ENCODE measurements at regions not wholly inside any gene's neighbourhood (a gene's known extent, or its start where the extent isn't known, plus 50 kb on each side); places are given as distances from the start of the nearest gene placed in this dataset.

GRCh38 chr15:36183201-36183600 lies 396.2 kb upstream of the CDIN1 start:
- TF ChIP-seq EGR1 (IDR thresholded peaks at IDR 0.05; ENCODE audit: low read depth) (no peak), SIN3A (IDR thresholded peaks at IDR 0.05; ENCODE audit: low read depth) (no peak), CBX3 (IDR thresholded peaks at IDR 0.05; ENCODE audit: low read depth) (no peak), ZBTB33 (IDR thresholded peaks at IDR 0.05; ENCODE audit: extremely low read depth, insufficient replicate concordance, low read length) (no peak), FOSL1 (IDR thresholded peaks at IDR 0.05; ENCODE audit: low read depth) (no peak), ZFX (IDR thresholded peaks at IDR 0.05) (no peak), ZNF274 (IDR thresholded peaks at IDR 0.05; ENCODE audit: low read depth, low read length) (no peak), MAX (IDR thresholded peaks at IDR 0.05) (no peak), RAD21 (IDR thresholded peaks at IDR 0.05; ENCODE audit: low read depth) (no peak), SP1 (IDR thresholded peaks at IDR 0.05; ENCODE audit: low read depth) (no peak), ELF1 (IDR thresholded peaks at IDR 0.05; ENCODE audit: borderline replicate concordance, low read depth) (no peak), YY1 (IDR thresholded peaks at IDR 0.05; ENCODE audit: extremely low read depth, insufficient replicate concordance, low read depth, low read length) (no peak), EZH2phosphoT487 (IDR thresholded peaks at IDR 0.05; ENCODE audit: borderline replicate concordance) (no peak), JUND (IDR thresholded peaks at IDR 0.05) (no peak), SRF (IDR thresholded peaks at IDR 0.05; ENCODE audit: low read depth) (no peak), CEBPB (IDR thresholded peaks at IDR 0.05; ENCODE audit: low read depth) (no peak), ATF3 (IDR thresholded peaks at IDR 0.05) (no peak), POLR2A (IDR thresholded peaks at IDR 0.05; ENCODE audit: borderline replicate concordance, extremely low read depth, insufficient read depth, insufficient read length) (no peak), POLR2AphosphoS5 (IDR thresholded peaks at IDR 0.05; ENCODE audit: low read depth, low read length) (no peak), CTCF (IDR thresholded peaks at IDR 0.05 in 2 of 3, conservative IDR thresholded peaks at IDR 0.05 in 1 of 3; ENCODE audit: borderline replicate concordance in 1 of 3, insufficient read depth in 1 of 3, low read depth in 2 of 3, low read length in 2 of 3) (no peak)
- RAD21 ChIA-PET (ENCODE audit: low non-redundant PET in 1 of 2, low total read pairs in 2 of 2, uncharacterized antibody in 2 of 2, unreplicated experiment in 2 of 2) = no interaction called here

More at GRCh38 chr15:36183201-36183600, 396.2 kb upstream of the CDIN1 start:
- Histone ChIP-seq H3K79me2 (ENCODE audit: insufficient read depth, low read length) (no peaks in the 10 kb centered on the region), H3K9me2 (ENCODE audit: insufficient read depth) (no peaks in the 10 kb centered on the region), H3K27ac (ENCODE audit: low read depth, low read length) (no peak overlapping the region), H3K4me3 (replicated peaks in 1 of 2; ENCODE audit: low read depth in 1 of 2, low read length in 2 of 2) (no peak overlapping the region), H3K36me3 (ENCODE audit: control insufficient read depth in 1 of 2, insufficient read depth in 2 of 2, low read length in 2 of 2) (no peaks in the 10 kb centered on the region), H3K9ac (ENCODE audit: low read length) (no peak overlapping the region), H3K27me3 (ENCODE audit: insufficient read depth, low read length) (no peaks in the 10 kb centered on the region), H3K4me1 (ENCODE audit: control insufficient read depth in 1 of 2, insufficient read depth in 2 of 2, low read length in 2 of 2) (no peaks in the 10 kb centered on the region), H4K20me1 (ENCODE audit: insufficient read depth) (no peaks in the 10 kb centered on the region), H3K4me2 (ENCODE audit: low read length) (no peak overlapping the region), H3K9me3 (ENCODE audit: control insufficient read depth in 1 of 2, insufficient read depth in 1 of 2, low read depth in 1 of 2, low read length in 2 of 2) (no peaks in the 10 kb centered on the region), H2AFZ (ENCODE audit: low read depth, low read length, poor library complexity, severe bottlenecking) (no peak overlapping the region)
- intact Hi-C loops (cut with micrococcal nuclease) = no loop called here
- ATAC-seq (no peak), DNase-seq (ENCODE audit: low read depth, low spot score) (no peak)
- ChIA-PET CTCF (no interaction called here), POLR2A (no interaction called here)
- BruUV-seq (replicated peaks) = no TSS peak

Data from HCT116 (cell line).